ENCODE measurements at regions not wholly inside any gene's neighbourhood (a gene's known extent, or its start where the extent isn't known, plus 50 kb on each side); places are given as distances from the start of the nearest gene placed in this dataset.

DNA sequence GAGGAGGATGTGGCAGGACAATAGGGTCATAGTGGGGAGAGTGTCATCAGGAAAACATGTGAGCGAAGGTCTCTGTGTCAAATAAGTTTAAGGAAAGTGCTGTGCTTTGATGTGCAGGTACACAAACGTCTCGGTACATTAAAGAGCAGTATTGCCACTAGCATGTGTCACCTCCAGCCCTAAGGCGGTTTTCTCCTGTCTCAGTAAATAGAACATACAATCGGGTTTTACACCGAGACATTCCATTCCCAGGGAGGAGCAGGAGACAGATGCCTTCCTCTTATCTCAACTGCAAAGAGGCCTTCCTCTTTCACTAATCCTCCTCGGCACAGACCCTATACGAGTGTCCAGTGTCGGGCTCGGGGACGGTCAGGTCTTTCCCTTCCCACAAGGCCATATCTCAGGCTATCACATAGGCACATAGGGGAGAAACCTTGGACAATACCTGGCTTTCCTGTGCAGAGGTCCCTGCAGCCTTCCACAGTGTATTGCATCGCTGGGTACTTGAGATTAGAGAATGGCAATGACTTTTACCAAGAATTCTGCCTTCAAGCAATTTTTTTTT lies 684.5 kb downstream of the PDHA2 start:
- no peak for DNase-seq (ENCODE audit: low read depth, low spot score)

DNA sequence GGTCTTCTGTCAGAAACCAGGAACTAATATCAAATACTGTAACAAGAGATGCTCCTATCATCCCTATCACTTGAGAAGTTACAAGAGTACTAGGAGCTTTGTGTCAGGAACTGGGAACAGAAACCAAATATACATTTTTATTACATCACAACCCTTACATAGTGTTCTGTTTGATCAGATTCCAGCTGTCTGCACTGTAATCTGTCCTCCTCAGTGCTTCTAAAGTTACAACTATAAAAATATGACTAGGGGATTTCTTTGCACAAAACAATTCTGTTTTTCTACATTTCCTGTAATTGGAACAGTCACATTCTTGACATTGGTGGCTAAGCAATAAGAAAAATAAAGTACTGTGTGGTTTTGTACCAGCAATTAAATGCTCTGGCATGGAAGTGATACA lies 686.0 kb downstream of the PDHA2 start:
- no peak for DNase-seq (ENCODE audit: low read depth, low spot score)

DNA sequence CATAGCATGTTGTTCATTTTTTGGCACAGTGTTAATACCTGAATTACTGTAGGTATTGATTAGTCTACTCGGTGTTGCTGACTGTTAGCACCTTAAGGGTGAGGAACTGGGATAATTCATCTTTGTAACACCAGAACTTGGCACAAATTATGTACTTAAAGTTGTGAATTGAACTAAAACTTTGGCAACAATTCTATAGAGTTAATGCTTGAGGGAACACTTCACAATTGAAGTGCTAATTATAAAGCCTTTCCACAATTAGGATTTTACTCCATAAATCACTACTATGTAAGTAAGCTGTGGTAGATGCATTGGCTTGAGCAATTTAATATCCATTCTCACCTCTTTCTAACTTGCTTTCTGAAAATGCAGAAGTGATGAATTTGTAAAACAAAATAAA lies 686.7 kb downstream of the PDHA2 start:
- no peak for DNase-seq (ENCODE audit: low read depth, low spot score)

DNA sequence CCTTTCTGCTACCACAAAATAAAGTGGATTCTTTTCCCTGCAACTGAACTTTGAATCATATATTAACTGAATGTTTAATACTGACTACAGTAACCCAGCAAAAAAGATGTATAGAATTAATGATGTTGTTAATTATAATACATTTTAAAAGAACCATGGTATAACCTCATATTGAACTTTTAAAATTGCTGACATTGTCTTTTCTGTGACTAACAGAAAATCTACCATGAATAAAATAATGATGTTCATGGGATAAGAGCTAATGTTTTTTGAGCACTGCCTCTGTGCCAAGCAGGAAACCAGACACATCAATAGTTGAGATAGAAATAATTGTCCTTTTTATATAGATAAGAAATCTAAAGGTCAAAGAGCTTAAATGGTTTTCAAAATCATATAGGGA lies 691.9 kb downstream of the PDHA2 start:
- no peak for DNase-seq (ENCODE audit: low read depth, low spot score)

DNA sequence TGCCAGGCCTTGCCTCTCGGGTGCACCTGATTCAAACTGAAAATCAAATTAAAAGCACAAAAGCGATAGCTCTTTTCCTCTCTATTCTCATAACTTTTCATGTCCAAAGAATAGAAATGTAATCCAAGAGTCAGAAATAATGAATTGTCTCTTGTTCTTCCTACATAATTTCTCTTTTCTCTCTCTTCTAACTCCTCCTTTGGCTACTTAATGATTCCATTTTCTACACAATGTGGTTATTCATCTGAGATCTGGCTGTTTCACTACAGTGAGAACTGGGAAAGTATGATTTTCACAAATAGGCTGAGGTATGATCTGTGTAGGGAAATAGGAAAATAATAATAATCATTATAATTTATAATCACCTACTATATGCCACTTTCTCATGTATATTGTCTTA lies 703.5 kb downstream of the PDHA2 start:
- no peak for DNase-seq (ENCODE audit: low read depth, low spot score)

DNA sequence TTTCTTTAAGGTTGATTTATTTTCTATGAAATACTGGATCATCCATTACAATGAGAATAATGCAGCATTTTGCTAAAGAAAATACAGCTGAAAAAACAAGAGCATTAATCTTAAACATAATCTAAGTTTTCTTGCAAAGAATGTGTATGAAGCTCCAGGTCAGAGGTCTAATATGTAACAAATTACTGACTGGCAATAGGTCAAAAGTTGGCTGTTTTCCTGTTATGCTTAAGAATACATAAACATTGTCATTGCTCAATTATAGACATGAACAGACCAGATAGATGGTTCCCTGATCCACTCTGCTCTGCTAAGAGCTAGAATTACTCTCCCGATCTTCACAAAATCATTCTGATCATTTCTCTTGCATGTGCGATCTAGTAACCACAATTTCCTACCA lies 718.6 kb downstream of the PDHA2 start:
- no peak for DNase-seq (ENCODE audit: low read depth, low spot score)

DNA sequence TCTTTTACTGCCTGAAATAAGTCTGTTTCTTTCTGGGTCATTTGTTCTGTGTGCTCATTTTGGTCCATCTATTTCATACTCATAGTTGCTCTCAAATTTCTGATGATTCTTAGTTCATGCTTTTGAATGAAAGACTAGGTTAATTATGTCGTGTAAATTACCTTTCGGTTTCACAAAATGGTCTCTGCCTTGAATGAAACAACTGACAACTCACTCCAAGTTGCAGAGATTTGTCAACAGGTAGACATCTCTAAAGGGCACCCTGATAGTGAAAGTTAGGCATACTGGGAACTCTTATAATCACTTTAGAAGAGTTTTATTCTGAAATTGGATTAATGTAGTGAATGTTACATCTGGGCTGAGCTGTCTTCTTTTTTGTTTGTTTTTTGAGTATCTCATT lies 726.9 kb downstream of the PDHA2 start:
- DNase-seq (ENCODE audit: low read depth, low spot score): no peak

DNA sequence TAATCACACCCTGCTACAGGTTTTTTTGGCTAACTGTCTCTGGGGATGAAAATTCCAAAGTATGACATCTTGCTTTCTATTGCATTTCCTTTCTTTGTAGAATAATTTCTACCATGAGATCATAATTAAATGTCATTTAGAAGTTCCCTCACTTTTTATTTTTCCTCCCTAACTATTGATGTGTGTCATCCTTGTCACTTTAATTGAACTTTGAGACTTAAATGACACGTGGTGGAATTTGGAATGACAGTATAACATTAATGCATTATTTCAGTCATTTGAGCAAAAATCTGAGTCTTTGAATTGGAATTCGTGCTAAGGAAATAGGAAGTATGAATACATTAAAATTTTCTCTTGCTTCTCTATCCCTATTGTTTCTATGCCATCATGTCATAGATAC lies 745.4 kb downstream of the PDHA2 start:
- DNase-seq (ENCODE audit: low read depth, low spot score): no peak

DNA sequence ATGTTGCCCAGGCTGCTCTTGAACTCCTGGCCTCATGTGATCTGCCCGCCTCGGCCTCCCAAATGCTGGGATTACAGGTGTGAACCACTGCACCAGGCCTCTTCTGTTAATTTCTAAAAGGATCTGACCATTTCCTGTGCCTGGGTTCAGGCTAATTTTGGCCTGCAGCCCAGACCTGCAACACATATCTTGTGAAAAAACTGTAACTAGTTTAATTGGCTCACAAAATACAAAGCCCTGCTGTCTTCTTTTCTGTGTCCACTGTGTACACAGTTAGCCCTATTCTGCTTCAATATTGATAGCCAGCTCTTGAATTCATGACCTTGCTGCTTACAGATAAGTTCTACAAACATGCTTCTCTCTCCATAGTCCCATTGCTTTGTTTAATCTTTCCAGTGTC lies 753.5 kb downstream of the PDHA2 start:
- DNase-seq (ENCODE audit: low read depth, low spot score): no peak

DNA sequence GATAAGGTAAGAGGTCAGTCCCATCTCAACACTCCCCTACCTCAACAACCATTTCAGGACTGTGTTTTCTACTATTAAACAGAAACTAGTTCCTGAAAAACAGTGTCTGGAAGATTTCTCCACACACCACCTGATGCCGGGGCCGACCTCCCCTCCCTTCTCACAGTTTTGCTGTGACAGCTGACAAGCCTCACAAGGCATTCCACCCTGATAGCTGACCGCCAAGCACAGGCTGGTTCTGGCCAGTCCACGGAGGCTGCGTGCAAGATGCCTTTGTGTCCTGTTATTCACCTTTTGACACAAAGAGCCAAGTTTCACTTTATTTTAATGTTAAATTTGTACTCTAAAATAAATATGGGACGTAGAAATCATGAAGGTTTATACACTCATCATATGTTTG lies 758.6 kb downstream of the PDHA2 start:
- no peak for DNase-seq (ENCODE audit: low read depth, low spot score)

DNA sequence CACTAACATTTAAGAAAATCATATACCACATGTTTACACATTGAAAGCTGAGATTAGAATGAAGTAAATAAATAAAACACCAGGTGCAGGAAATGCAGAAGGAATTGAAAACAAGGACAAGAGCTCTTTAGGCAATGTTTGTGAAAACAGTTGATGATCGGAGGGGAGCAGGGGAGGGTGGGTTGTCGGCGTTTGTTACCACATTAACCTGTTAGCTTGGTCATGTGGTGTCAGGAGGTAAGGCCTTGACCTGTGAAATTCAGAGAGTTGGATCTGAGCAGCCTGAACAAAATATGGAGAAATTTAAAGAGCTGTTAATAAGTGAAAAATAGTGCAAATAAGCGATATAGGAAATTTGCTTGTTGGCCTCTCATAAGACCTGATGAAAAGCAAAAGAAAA lies 759.9 kb downstream of the PDHA2 start:
- no peak for DNase-seq (ENCODE audit: low read depth, low spot score)

DNA sequence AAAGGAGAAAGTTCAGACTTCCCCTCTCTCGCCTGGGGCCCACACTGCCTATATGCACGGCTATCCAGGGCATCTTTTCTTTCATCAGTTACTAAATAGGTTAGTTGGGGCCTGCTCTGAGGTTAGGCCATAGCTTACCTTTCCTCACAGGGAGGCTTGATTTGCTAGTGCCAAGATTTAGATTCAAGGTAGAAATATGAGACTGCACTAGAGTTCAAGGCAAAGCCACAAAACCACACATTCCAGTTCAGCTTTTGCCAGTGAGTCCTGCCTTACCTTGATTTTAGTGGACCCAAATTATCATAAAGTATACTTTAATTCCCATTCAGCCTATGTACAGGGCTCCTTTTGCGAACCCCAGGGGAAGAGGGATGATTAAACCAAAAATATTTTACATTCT lies 762.8 kb downstream of the PDHA2 start:
- no peak for DNase-seq (ENCODE audit: low read depth, low spot score)

DNA sequence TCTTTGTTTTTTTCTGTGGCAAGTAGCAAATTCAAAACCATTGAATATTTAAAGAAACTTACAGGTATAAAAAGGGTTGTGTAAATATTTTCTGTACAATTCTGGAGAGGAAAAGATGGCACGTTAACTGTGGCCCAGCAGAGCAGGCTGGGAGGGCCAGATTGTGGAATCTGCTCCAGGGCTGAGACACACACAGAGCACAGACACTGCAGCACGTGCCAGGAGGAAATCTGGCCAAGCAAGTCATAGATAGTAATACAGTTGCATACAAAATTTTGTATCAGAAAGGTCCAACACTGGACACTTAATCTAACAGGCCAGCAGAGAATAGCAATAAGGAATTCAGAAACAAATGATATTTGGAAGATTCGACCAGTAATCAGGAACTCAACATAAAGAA lies 763.7 kb downstream of the PDHA2 start:
- no peak for DNase-seq (ENCODE audit: low read depth, low spot score)

DNA sequence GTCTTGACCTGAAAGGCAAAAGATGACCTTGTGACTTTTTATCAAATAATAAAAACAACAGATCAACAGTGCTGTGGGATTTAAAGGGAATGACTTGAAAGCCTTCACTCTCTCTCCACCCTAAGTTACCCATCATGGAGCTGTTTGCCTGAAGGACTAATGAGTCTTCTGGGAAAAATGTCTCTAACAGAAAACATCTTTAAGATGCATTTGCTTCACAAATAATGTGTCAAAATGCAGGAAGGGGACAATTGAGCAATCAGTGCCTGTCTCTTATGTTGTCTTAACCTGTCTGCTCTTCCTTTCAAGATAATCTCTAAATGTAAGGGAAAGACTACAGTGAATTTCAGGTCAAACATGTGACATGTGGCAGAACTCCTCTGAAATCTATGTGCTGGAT lies 766.6 kb downstream of the PDHA2 start:
- DNase-seq (ENCODE audit: low read depth, low spot score): no peak

DNA sequence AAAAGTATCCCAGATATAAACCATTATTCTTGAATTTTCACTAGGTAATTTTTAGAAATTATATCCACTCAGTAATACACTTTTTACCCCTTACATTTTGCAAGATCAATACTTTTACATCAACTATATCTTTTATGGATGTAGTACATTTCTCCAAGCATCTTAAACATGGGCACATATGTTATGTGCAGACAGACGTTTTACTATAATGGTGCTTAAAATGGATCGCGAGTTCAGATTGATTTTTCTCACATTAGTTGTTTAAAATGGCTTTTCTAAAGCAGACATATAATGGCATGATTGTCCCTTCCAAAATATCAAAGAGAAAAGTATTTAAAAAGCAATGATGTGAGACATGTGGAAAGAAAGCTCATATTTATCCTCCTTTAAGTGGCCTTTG lies 786.1 kb downstream of the PDHA2 start:
- no peak for DNase-seq (ENCODE audit: low read depth, low spot score)

DNA sequence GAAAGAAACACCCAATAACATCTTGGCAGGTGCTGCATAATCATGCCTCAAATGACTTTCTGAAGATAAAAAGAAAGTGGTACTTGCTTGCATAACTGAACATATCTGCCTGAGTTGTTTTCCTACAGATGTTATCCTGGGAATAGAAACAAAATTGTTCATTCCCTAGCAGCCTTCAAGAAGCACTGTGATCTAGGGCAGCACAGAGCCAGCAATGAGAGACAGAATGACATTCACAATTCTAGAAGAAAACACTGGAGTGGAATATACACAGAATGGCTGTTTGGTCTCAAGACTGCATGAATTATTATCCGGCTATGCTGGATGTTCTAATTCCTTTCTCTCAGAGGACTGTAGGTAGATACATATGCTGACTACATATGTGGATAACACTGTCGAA lies 790.9 kb downstream of the PDHA2 start:
- DNase-seq (ENCODE audit: low read depth, low spot score): no peak

DNA sequence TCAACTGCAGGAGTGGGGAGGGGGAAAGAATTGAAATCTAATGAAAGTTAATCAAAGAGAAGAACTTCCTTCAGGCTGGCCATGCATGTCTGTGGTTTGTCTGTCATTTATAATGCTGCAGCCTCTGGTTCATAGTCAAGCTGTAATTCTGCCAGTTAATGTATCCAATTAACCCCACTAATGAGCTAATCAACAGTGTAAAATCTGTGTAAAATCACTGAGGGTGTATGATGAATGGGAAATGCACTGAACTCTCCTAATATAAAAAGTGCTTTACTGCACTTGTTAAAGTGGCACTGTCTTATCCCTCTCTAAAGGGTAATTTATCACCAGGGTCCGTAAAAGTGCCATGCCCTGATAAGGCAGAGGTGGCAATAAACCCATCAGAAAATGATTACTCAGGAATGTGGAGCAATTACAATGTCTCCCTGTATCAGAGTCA lies 798.1 kb downstream of the PDHA2 start:
- DNase-seq (ENCODE audit: low read depth, low spot score): no peak

DNA sequence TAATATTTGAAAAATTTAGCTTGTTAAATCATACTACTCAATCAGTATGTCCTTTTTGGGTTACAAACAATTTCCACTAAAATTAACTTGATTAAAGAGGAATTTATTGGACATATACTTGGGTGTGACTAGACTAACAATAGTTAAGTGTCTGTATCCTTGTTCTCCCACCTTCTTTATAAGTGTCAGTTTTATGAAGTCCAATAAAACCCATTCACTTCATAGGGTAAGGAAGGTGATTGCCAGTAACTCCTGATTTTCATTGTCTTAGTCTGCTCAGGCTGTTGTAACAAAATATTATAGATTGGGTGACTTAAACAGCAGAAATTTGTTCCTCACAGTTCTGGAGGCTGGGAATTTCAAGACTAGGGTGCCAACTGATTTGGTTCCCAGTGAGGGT lies 800.0 kb downstream of the PDHA2 start:
- DNase-seq (ENCODE audit: low read depth, low spot score): no peak

DNA sequence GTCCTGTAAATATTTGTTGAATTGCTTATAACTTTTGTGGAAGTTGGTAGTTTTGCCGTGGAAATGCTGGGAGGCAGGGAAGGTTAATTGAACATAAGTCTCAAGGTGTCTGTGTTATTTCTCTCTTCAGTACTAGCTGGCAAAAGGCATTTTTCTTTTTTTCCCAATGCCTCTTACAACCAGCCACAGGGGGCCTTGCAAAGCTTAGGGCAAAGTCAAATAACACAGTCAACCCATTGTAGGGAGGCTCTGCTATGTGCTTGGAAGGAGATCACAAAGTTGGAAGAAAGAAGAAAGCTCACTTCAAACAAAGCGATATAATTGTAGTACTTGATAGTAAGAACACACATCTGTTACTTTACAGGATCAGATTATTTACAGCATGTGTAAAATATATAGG lies 802.6 kb downstream of the PDHA2 start:
- no peak for DNase-seq (ENCODE audit: low read depth, low spot score)

DNA sequence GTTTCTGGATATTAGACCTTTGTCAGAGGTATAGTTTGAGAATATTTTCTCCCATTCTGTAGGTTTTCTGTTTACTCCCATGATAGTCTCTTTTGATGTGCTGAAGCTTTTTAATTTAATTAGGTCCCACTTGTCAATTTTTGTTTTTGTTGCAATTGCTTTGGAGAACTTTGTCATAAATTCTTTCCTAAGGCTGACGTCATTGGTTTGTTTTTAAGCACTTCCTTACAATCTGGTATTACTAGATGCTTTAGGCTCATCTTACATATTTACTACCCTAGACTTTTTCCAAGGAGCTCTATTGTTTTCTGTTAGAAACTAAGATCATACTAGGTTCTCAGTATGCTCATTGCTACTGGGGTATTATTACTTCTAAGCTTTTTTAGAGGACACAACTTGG lies 806.3 kb downstream of the PDHA2 start:
- no peak for DNase-seq (ENCODE audit: low read depth, low spot score)

DNA sequence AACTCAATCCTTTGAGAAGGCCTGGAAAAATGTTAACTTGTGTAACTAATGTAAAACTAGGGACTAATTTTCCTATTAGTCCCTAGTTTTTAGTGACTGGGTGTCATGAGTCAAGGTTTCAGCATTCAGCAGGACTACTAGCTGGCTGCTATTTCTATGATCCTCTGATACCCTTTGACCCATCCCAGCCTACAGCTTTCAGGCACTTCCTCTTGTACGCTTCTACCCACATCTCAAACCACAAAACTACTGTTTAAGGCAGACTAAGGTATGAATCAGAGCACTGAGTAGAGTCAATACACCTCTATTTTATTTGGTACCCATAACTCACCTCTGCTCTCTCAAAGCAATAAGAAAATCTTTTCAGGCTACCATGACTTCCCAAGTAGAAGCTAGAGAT lies 809.6 kb downstream of the PDHA2 start:
- DNase-seq (ENCODE audit: low read depth, low spot score): no peak

DNA sequence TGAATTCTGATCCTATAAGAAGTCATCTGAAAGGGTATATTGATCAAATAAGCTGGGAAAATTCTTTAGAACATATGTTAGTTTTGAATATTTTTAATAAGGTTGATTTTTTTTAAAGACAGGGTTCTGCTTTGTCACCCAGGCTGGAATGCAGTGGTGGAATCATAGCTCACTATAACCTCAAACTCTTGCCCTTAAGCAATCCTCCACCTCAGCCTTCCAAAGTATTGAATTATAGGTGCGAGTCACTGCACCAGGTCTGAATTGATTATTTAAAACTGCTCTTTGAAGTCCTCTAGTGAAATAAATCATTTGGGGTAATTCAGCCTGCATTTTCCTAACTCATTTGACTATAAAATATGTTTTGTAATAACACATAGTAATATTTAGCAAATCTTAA lies 812.3 kb downstream of the PDHA2 start:
- no peak for DNase-seq (ENCODE audit: low read depth, low spot score)

DNA sequence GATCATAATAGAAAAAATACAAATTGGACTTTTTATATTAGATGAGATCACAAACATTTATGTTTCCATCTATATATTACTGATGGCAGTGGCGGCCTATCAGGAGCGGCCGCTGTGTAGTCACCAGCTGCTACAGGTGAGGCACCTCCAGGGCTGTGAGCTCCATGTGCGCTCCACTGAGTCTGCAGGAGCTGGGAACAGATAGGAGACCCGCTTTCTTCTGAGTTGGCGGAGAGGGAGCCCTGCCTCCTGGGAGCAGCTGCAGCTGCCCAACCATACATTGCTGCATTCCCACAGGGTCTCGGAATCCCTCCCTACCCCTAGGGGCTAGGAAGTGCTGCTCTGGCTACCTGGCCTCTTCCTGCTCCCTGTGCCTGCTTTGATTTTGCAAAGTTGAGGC lies 812.9 kb downstream of the PDHA2 start:
- DNase-seq (ENCODE audit: low read depth, low spot score): no peak

DNA sequence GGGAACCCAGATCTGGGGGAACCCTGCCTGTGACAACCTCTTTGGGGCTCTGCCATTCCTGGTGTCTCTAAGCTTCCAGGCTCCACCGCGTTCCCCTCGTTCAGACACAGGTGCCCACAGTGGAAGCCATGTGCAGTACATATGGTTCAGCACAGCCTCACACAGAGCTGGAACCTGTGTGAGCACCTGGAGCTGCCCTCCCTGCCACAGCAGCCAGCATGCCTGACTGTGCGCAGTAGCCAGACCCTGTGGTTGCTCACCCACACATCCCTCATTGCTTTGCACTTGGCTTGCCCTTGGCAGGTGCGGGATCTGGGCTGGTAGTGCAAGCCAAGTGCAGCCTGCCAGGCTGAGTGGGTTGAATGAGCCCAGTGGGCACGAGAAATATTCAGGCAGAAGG lies 814.2 kb downstream of the PDHA2 start:
- DNase-seq (ENCODE audit: low read depth, low spot score): no peak
